Heart right ventricle (tissue), 16 donors: ENCODE measurements at regions not wholly inside any gene's neighbourhood (a gene's known extent, or its start where the extent isn't known, plus 50 kb on each side); places are given as distances from the start of the nearest gene placed in this dataset.
"Not testable (repeated sequence)": the region's sequence is repeated elsewhere in the genome, so short reads cannot be mapped to it uniquely, and the experiment has no call there.

ENCODE experiments used
- ATAC-seq, 8 donors: fragments of 200-7000 bp; cut with Tn5 transposase; one replicate each; pipeline ENCODE4 v1.9.1; 2020; ENCODE audit warnings: mild to moderate bottlenecking in 8 of 8, moderate library complexity in 8 of 8, moderate number of reproducible peaks in 1 of 8
- DNase-seq, 2 donors: peaks; one replicate each; pipeline ENCODE4 v3.0.0-alpha.2; 2020
- H3K27ac ChIP-seq, 10 donors: fragments of 200-600 bp; sonication (generic) in 2 of 10; one replicate each; pipeline versions ENCODE4 v1.5.0 to v1.8.0; 2020 to 2022; ENCODE audit warnings: mild to moderate bottlenecking in 3 of 10
- H3K27me3 ChIP-seq, 7 donors: fragments of 200-600 bp; one replicate each; pipeline ENCODE4 v1.8.0; 2021 to 2022; ENCODE audit warnings: mild to moderate bottlenecking in 2 of 7
- H3K36me3 ChIP-seq, 9 donors: fragments of 200-600 bp; sonication (generic) in 1 of 9; one replicate each; pipeline versions ENCODE4 v1.5.0 to v1.8.0; 2020 to 2022; ENCODE audit warnings: mild to moderate bottlenecking in 2 of 9
- H3K4me1 ChIP-seq, 9 donors: fragments of 200-600 bp; sonication (generic) in 1 of 9; one replicate each; pipeline versions ENCODE4 v1.5.0 to v1.8.0; 2020 to 2022; ENCODE audit warnings: mild to moderate bottlenecking in 4 of 9
- H3K4me3 ChIP-seq, 10 donors: fragments of 200-600 bp; sonication (generic) in 2 of 10; one replicate each; pipeline versions ENCODE4 v1.5.0 to v1.8.0; 2020 to 2022; ENCODE audit warnings: mild to moderate bottlenecking in 7 of 10, moderate library complexity in 2 of 10
- H3K9me3 ChIP-seq, 11 donors: fragments of 200-600 bp in 10 of 11; sonication (generic) in 2 of 11; one replicate each; pipeline versions ENCODE4 v1.5.0 to v1.8.0; 2013 to 2022; ENCODE audit warnings: mild to moderate bottlenecking in 2 of 11, control low read depth in 1 of 11, moderate library complexity in 1 of 11
- WGBS, 2 donors: extraction: QIAGEN DNeasy Blood & Tissue Kit; methylation state at CpG; one replicate each; pipeline ENCODE4 v1.1.7; 2013; ENCODE audit warnings: inconsistent platforms in 1 of 2; 5-methylcytosine and 5-hydroxymethylcytosine counted together
- intact Hi-C, 10 donors: fragments of 100-400 bp; cut with DNase I; formaldehyde crosslinking; loops; one replicate each; pipeline versions ENCODE4 v1.11.1 to v1.14.2; 2022
- TF ChIP-seq, protein P1 (sequence below), 9 donors: fragments of 200-600 bp; sonication (generic) in 2 of 9; IDR thresholded peaks; one replicate each; pipeline versions ENCODE4 v1.5.0 to v1.8.0; 2021 to 2022; ENCODE audit warnings: antibody characterized with exemption in 9 of 9, mild to moderate bottlenecking in 5 of 9, moderate library complexity in 1 of 9
- donor health status: Arrhythmogenic right ventricular cardiomyopathy.
- donor health status: ischemic (EF 13 %, LVEDD 7.1; RV severe dilation, severe dysfunction).
- donor health status: healthy with polysubstance abuse.
- donor health status: DM: no; HTN: yes; CAD: no.
- donor health status: DM: no; HTN: no; CAD: no.
- donor health status: ischemic (EF 25% LVEDD 6.9; RV normal size, moderate dysfunction).
- donor health status: ischemic (EF 25% LVEDD 5.7; RV mildly dilated, moderate dysfunction).
- donor health status: healthy.
- donor health status: DM: yes; HTN: yes; CAD: no.
- donor health status: Ischemic cardiomyopathy.
- donor health status: ischemic (EF 35%, LVEDD 5.7; RV mildly dilated, moderate dysfunction).
- donor health status: nonischemic (EF 11% LVEDD 7.7; RV severe dilation, severe dysfunction).
- donor health status: DM: yes; HTN: yes; CAD: no.
- donor health status: PGD.
- donor health status: ischemic (EF 29% LVEDD 5.4; RV normal size, mild dysfunction).
- donor health status: nonischemic (EF 23%, LVEDD 6.1; RV moderate dilation, normal function).

DNA sequence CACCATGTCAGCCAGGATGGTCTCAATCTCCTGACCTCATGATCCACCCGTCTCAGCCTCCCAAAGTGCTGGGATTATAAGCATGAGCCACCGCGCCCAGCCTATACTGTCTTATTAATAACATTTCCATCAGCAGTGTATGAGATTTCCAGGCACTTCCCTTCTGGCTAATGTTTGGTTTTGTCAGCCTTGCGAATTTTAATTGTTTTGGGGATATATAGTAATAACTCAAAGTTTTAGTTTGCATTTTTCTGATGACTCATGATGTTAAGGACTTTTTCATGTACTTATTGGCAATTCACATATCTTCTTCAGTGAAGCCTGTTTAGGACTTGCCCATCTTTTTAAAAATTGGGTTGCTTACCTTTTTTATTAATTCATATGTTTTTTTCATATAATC, 76.0 kb downstream of the TMEM270 start:
- H3K4me3 ChIP-seq: no peak overlapping the region
- no peak for ATAC-seq
- WGBS, 2 donors: 57 to 60% methylated on average over 4 of the region's 4 CpGs
- DNase-seq: no peak
- H3K4me1 ChIP-seq: no peaks in the 10 kb centered on the region
- peaks cover 0 to 9% (median 0%) of the 10 kb centered on the region in 7 donors for H3K27me3 ChIP-seq
- H3K27ac ChIP-seq: no peak overlapping the region
- no peaks in the 10 kb centered on the region for H3K36me3 ChIP-seq
- TF ChIP-seq, protein P1, sequence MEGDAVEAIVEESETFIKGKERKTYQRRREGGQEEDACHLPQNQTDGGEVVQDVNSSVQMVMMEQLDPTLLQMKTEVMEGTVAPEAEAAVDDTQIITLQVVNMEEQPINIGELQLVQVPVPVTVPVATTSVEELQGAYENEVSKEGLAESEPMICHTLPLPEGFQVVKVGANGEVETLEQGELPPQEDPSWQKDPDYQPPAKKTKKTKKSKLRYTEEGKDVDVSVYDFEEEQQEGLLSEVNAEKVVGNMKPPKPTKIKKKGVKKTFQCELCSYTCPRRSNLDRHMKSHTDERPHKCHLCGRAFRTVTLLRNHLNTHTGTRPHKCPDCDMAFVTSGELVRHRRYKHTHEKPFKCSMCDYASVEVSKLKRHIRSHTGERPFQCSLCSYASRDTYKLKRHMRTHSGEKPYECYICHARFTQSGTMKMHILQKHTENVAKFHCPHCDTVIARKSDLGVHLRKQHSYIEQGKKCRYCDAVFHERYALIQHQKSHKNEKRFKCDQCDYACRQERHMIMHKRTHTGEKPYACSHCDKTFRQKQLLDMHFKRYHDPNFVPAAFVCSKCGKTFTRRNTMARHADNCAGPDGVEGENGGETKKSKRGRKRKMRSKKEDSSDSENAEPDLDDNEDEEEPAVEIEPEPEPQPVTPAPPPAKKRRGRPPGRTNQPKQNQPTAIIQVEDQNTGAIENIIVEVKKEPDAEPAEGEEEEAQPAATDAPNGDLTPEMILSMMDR (IDR thresholded peaks at IDR 0.05): no peak
- H3K9me3 ChIP-seq: peaks cover 0 to 30% (median 18%) of the 10 kb centered on the region in 11 donors
- intact Hi-C loops: no loop called here

DNA sequence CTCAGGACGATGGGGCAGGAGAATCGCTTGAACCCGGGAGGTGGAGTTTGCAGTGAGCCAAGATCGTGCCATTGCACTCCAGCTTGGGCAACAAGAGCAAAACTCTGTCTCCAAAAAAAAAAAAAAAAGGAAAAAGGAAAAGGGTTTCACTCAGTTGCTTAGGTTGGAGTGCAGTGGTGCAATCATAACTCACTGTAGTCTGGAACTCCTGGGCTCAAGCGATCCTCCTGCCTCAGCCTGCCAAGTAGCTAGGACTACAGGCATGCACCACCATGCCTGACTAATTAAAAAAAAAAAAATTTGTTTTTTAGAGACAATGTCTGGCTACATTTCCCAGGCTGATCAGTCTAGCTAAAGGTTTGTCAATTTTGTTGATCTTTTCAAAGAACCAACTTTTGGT, 76.7 kb downstream of the TMEM270 start:
- DNase-seq, H3K36me3 ChIP-seq, ATAC-seq, H3K27ac ChIP-seq, intact Hi-C loops, H3K4me1 ChIP-seq, H3K27me3 ChIP-seq, H3K4me3 ChIP-seq: not testable (repeated sequence)
- H3K9me3 ChIP-seq: peaks cover 0 to 31% (median 18%) of the 10 kb centered on the region in 11 donors
- WGBS, 2 donors: 89 to 94% methylated on average over 5 of the region's 5 CpGs

DNA sequence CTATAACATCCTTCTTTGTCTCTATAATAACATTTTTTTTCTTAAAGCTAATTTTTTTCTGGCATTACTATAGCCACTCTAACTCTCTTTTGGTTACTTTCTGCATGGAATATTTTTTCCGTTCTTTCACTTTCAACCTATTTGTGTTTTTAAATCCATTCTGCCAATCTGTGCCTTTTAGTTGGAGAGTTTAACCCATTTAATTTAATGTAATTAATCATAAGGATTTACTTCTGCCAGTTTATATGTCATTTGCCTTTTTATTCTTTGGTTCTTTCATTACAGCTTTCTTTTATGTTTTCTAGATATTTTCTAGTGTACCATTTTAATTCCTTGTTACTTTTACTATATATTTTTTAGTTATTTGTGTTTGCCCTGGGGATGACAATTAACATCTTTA, 78.6 kb downstream of the TMEM270 start:
- intact Hi-C loops: no loop called here
- Histone ChIP-seq H3K9me3 (peaks cover 0 to 33% (median 18%) of the 10 kb centered on the region in 11 donors), H3K36me3 (no peaks in the 10 kb centered on the region), H3K27me3 (peaks cover 0 to 7% (median 0%) of the 10 kb centered on the region in 7 donors), H3K4me1 (no peaks in the 10 kb centered on the region), H3K4me3 (no peak overlapping the region), H3K27ac (no peak overlapping the region)
- DNase-seq (no peak), ATAC-seq (no peak)
- TF ChIP-seq, protein P1 (IDR thresholded peaks at IDR 0.05): no peak
- WGBS, 2 donors: 94 to 98% methylated on average over 1 of the region's 1 CpG

DNA sequence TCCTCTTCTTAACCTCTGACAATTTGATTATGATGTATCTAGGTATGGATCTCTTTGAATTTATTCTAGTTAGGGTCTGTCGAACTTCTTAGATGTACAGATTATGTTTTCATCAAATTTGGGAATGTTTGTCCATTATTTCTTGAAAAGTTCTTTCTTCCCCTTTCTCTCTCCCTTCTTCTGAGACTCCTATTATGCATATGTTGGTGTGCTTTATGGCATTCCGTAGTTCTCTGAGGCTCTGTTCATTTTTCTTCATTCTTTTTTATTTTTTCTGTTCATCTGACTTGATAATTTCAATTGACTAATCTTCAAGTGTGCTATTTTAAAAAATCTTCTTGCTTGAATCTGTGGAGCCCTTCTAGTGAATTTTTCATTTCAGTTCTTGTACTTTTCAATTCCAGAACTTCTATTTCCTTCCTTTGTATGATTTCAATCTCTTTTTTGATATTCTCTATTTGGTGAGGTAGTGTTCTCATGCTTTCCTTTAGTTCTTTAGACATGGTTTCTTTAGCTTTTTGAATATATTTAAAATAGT, 79.8 kb downstream of the TMEM270 start:
- intact Hi-C loops: no loop called here
- Histone ChIP-seq H3K4me1 (no peaks in the 10 kb centered on the region), H3K36me3 (no peaks in the 10 kb centered on the region), H3K27ac (no peak overlapping the region), H3K27me3 (no peaks in the 10 kb centered on the region), H3K4me3 (no peak overlapping the region), H3K9me3 (peaks cover 0 to 45% (median 24%) of the 10 kb centered on the region in 11 donors)
- no peak for ATAC-seq
- TF ChIP-seq, protein P1 (IDR thresholded peaks at IDR 0.05): no peak
- no peak for DNase-seq
- 75 to 89% methylated on average over 2 of the region's 2 CpGs for WGBS, 2 donors

DNA sequence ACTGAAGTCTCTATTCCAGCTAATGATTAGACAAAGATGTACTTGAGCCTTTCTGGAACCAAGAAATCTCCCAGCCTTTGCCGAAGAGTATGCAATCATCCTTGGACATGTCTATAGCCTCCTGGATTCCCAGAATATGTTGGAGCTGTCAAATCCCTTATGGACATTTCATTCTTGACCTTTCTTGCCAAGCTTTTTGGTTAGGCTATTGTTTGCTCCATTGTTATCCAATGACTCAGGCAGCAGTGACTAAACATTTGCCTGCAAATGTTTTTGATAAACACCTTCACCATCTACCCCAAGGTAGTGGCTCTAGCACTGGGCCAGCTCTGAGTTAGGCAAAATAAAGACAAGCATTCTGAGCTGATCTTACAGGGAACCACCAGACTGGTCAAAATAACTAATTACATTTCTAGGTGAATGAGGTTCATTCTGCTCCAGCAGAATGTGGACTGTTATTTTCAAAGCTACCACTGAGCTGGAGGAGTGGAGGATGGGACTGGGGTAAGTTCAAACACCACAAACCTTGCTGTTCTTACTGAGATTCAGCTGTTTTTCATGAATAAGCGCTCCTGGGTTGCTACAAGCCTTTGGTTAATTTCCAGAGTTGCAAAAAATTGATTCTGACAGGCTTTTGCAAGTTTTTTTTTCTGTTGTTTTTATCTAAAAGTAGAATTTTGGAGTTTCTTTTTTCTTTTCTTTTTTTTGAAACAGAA, 81.0 kb downstream of the TMEM270 start:
- intact Hi-C loops: no loop called here
- peaks cover 0 to 47% (median 24%) of the 10 kb centered on the region in 11 donors for H3K9me3 ChIP-seq
- 77 to 92% methylated on average over 2 of the region's 2 CpGs for WGBS, 2 donors
- H3K4me1 ChIP-seq: no peaks in the 10 kb centered on the region
- no peaks in the 10 kb centered on the region for H3K36me3 ChIP-seq
- TF ChIP-seq, protein P1 (IDR thresholded peaks at IDR 0.05): no peak
- DNase-seq (no peak), ATAC-seq (no peak)
- H3K4me3 ChIP-seq: no peak overlapping the region
- H3K27me3 ChIP-seq: no peaks in the 10 kb centered on the region
- H3K27ac ChIP-seq: no peak overlapping the region
